Transverse colon (tissue), 4 donors: ENCODE measurements at regions not wholly inside any gene's neighbourhood (a gene's known extent, or its start where the extent isn't known, plus 50 kb on each side); places are given as distances from the start of the nearest gene placed in this dataset.
"Not testable (repeated sequence)": the region's sequence is repeated elsewhere in the genome, so short reads cannot be mapped to it uniquely, and the experiment has no call there.

Experiments
- DNase-seq: peaks from one replicate; pipeline ENCODE4 v3.0.0-alpha.2; 2019
- H3K27ac ChIP-seq, 4 donors: fragments of 200-600 bp; sonication (generic); 2 replicates each; pipeline ENCODE4 v1.5.1; 2016 to 2018; ENCODE audit warnings: inconsistent platforms in 4 of 4
- H3K27me3 ChIP-seq: fragments of 200-600 bp; sonication (generic); 2 replicates; pipeline ENCODE4 v1.5.1; 2017; ENCODE audit warnings: inconsistent platforms
- H3K36me3 ChIP-seq, 4 donors: fragments of 200-600 bp; sonication (generic); 2 replicates each; pipeline ENCODE4 v1.5.1; 2017 to 2019; ENCODE audit warnings: inconsistent platforms in 4 of 4
- H3K4me1 ChIP-seq, 4 donors: fragments of 200-600 bp; sonication (generic); 2 replicates each; pipeline ENCODE4 v1.5.1; 2017 to 2020; ENCODE audit warnings: inconsistent platforms in 4 of 4
- H3K4me3 ChIP-seq, 4 donors: fragments of 200-600 bp; sonication (generic); 1 replicate in 1 of 4; 2 replicates in 3 of 4; pipeline versions ENCODE4 v1.5.1 to v1.6.1; 2017 to 2019; ENCODE audit warnings: inconsistent platforms in 4 of 4
- H3K9me3 ChIP-seq, 2 donors: fragments of 200-600 bp; sonication (generic); 2 replicates each; pipeline ENCODE4 v1.5.1; 2017 to 2019; ENCODE audit warnings: inconsistent platforms in 2 of 2
- EP300 ChIP-seq: sonication (generic); formaldehyde crosslinking; IDR thresholded peaks from one replicate; pipeline ENCODE4 v1.6.1; 2017; ENCODE audit warnings: antibody characterized with exemption, low read depth
- POLR2A ChIP-seq: fragments of 450-650 bp; IDR thresholded peaks from one replicate; pipeline ENCODE4 v1.6.1; 2016; ENCODE audit warnings: antibody characterized with exemption, mild to moderate bottlenecking, moderate library complexity
- POLR2AphosphoS5 ChIP-seq, 3 donors: sonication (generic); formaldehyde crosslinking; IDR thresholded peaks; one replicate each; pipeline ENCODE4 v1.6.1; 2016; ENCODE audit warnings: antibody characterized with exemption in 3 of 3
- WGBS, 2 donors: methylation state at CpG; one replicate each; pipeline ENCODE4 v1.1.5; 2018; ENCODE audit warnings: low coverage in 1 of 2; 5-methylcytosine and 5-hydroxymethylcytosine counted together
- in situ Hi-C, 4 donors: fragments of 200-750 bp; cut with MboI; loops; one replicate each; pipeline versions ENCODE4 v1.15.0 to v1.15.1; 2017; ENCODE audit warnings: low sequenced_read_pairs in 3 of 4, low pct_ligation_motif_present in 1 of 4, low pct_unique_long_range_greater_than_20kb in 1 of 4
- intact Hi-C: fragments of 100-400 bp; cut with DNase I; formaldehyde crosslinking; loops from one replicate; pipeline ENCODE4 v1.15.1; 2023; ENCODE audit warnings: low total_unique reads
- TF ChIP-seq, protein P1 (sequence below), 5 experiments: fragments of 200-600 bp in 3 of 5; fragments of 450-650 bp in 2 of 5; sonication (generic) in 3 of 5; IDR thresholded peaks; 1 replicate in 2 of 5; 2 replicates in 3 of 5; pipeline ENCODE4 v1.5.1; 2016 to 2017; ENCODE audit warnings: antibody characterized with exemption in 5 of 5, inconsistent platforms in 3 of 5, mild to moderate bottlenecking in 2 of 5, moderate library complexity in 1 of 5

DNA sequence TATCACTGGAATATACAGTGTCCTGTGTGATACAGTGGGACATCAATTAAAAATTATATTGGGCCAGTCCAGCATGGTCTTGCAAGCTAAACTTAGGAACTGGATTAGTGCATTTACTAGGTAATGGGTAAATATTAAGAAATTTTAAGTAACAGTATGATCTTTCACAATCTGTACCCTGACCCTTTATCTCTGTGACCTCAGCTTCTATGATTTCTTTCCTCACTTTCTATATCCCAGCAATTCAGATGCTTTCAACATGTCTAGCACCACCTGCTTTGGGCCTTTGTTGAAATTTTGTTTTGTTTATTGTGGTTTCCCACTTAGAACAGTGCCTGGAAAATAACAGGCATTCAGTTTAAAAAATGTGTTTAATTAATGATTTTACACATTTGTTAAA is 2295.4 kb downstream of the ARAP2 start:
- no peak for DNase-seq
- no peaks in the 10 kb centered on the region for H3K4me1 ChIP-seq
- H3K27me3 ChIP-seq: no peaks in the 10 kb centered on the region
- in situ Hi-C loops (no loop called here), intact Hi-C loops (no loop called here)
- no peaks in the 10 kb centered on the region for H3K9me3 ChIP-seq
- no peak overlapping the region for H3K27ac ChIP-seq
- H3K4me3 ChIP-seq: no peak overlapping the region
- no peaks in the 10 kb centered on the region for H3K36me3 ChIP-seq
- TF ChIP-seq, protein P1, sequence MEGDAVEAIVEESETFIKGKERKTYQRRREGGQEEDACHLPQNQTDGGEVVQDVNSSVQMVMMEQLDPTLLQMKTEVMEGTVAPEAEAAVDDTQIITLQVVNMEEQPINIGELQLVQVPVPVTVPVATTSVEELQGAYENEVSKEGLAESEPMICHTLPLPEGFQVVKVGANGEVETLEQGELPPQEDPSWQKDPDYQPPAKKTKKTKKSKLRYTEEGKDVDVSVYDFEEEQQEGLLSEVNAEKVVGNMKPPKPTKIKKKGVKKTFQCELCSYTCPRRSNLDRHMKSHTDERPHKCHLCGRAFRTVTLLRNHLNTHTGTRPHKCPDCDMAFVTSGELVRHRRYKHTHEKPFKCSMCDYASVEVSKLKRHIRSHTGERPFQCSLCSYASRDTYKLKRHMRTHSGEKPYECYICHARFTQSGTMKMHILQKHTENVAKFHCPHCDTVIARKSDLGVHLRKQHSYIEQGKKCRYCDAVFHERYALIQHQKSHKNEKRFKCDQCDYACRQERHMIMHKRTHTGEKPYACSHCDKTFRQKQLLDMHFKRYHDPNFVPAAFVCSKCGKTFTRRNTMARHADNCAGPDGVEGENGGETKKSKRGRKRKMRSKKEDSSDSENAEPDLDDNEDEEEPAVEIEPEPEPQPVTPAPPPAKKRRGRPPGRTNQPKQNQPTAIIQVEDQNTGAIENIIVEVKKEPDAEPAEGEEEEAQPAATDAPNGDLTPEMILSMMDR (IDR thresholded peaks at IDR 0.05): no peak
- TF ChIP-seq POLR2AphosphoS5 (IDR thresholded peaks at IDR 0.05): no peak
- TF ChIP-seq POLR2A: no peak
- TF ChIP-seq EP300: no peak

DNA sequence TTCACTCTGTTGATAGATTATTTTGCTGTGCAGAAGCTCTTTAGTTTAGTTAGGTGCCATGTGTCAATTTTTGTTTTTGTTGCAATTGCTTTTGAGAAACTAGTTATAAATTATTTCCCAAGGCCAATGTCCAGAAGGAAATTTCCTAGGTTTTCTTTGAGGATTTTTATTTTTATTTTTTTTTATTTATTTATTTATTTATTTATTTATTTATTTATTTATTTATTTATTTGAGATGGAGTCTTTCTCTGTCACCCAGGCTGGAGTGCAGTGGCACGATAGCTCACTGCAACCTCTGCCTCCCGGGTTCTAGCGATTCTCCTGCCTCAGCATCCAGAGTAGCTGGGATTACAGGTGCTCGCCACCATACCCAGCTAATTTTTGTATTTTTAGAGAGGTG is 2290.5 kb downstream of the ARAP2 start:
- H3K27me3 ChIP-seq, H3K27ac ChIP-seq, intact Hi-C loops, in situ Hi-C loops, H3K4me1 ChIP-seq, H3K4me3 ChIP-seq, H3K9me3 ChIP-seq, DNase-seq, H3K36me3 ChIP-seq: not testable (repeated sequence)
- 94 to 96% methylated on average over 3 to 4 of the region's 4 CpGs for WGBS, 2 donors

DNA sequence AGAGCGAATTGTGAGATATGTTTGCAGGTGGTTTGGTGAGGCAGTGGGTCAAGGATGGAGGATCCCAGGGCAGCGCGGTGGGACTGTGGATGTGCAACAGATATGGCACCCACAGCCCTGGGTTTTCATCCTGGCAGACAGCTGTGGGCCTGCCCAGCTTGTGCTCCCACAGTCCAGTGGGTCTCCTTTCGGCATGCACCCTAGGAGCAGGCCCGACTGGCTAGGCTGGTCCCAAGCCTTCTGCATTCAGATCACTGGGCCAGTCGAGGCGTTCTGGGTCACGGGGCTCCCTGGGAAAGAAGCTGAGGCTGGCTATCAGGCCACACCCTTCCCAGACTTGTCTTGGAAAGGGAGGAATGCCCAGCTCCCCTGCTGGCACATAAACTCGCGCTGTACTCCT is 2289.6 kb downstream of the ARAP2 start:
- TF ChIP-seq POLR2A (no peak), POLR2AphosphoS5 (IDR thresholded peaks at IDR 0.05) (no peak), EP300 (no peak)
- TF ChIP-seq, protein P1 (IDR thresholded peaks at IDR 0.05): no peak
- in situ Hi-C loops (no loop called here), intact Hi-C loops (no loop called here)
- H3K36me3 ChIP-seq: no peaks in the 10 kb centered on the region
- H3K4me1 ChIP-seq: no peaks in the 10 kb centered on the region
- peaks cover 0 to 2% of the 10 kb centered on the region in 2 donors for H3K9me3 ChIP-seq
- no peak for DNase-seq
- no peaks in the 10 kb centered on the region for H3K27me3 ChIP-seq
- no peak overlapping the region for H3K27ac ChIP-seq
- no peak overlapping the region for H3K4me3 ChIP-seq
- 92% methylated on average over 10 of the region's 10 CpGs; no CpG with 5 or more reads in 1 of the 2 donors for WGBS, 2 donors

DNA sequence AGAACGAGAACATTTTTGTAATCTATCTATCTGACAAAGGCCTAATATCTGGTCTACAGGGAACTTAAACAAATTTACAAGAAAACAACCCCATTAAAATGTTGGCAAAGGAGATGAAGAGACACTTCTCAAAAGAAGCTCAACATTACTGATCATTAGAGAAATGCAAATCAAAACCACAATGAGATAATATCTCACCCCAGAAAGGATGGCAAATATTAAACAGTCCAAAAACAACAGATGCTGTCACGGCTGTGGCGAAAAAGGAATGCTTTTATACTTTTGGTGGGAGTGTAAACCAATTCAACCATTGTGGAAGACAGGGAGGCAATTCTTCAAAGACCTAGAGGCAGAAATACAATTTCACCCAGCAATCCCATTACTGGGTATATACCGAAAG is 2284.8 kb downstream of the ARAP2 start:
- WGBS, 2 donors: 70 to 85% methylated on average over 4 of the region's 4 CpGs
- in situ Hi-C loops (no loop called here), intact Hi-C loops (no loop called here)
- Histone ChIP-seq H3K27ac (no peak overlapping the region), H3K9me3 (peaks cover 0 to 2% of the 10 kb centered on the region in 2 donors), H3K36me3 (no peaks in the 10 kb centered on the region), H3K4me3 (no peak overlapping the region), H3K27me3 (no peaks in the 10 kb centered on the region), H3K4me1 (no peaks in the 10 kb centered on the region)
- no peak for TF ChIP-seq EP300
- TF ChIP-seq, protein P1 (IDR thresholded peaks at IDR 0.05): no peak
- TF ChIP-seq POLR2A: no peak
- no peak for TF ChIP-seq POLR2AphosphoS5 (IDR thresholded peaks at IDR 0.05)
- DNase-seq: no peak

DNA sequence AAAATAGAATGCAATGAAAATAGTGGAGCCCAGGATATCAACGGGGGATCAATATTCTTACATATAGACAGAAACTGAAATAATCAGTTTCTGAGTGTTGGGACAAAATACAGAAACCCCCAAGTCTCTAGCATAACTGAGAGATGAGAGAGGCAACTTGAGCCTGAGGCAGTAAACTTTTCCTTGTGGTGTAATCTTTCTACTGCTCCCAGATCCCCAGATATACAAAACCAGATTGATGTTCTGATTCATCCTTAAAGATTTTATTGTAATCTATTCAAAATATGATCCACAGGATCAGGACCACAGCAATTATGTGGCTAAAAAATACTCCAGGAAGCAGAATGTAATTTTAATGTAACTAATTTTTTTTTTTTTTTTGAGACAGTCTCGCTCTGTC is 2282.6 kb downstream of the ARAP2 start:
- Histone ChIP-seq H3K4me1 (no peaks in the 10 kb centered on the region), H3K27ac (no peak overlapping the region), H3K36me3 (no peaks in the 10 kb centered on the region), H3K9me3 (no peaks in the 10 kb centered on the region), H3K4me3 (no peak overlapping the region), H3K27me3 (no peaks in the 10 kb centered on the region)
- in situ Hi-C loops (no loop called here), intact Hi-C loops (no loop called here)
- WGBS, 2 donors: 80 to 89% methylated on average over 2 of the region's 2 CpGs
- TF ChIP-seq POLR2A (no peak), POLR2AphosphoS5 (IDR thresholded peaks at IDR 0.05) (no peak), EP300 (no peak)
- TF ChIP-seq, protein P1 (IDR thresholded peaks at IDR 0.05): no peak
- DNase-seq: no peak
